ENCODE measurements at regions not wholly inside any gene's neighbourhood (a gene's known extent, or its start where the extent isn't known, plus 50 kb on each side); places are given as distances from the start of the nearest gene placed in this dataset.

- Histone ChIP-seq H3K9me3 (no peaks in the 10 kb centered on the region), H3K27me3 (ENCODE audit: insufficient read depth in 3 of 3, low read length in 2 of 3) (no peaks in the 10 kb centered on the region), H3K36me3 (ENCODE audit: insufficient read depth in 1 of 2, low read depth in 1 of 2) (no peaks in the 10 kb centered on the region), H3K27ac (no peak overlapping the region), H3K4me1 (no peaks in the 10 kb centered on the region), H3K4me3 (no peak overlapping the region)
- TF ChIP-seq CTCF (IDR thresholded peaks at IDR 0.05): no peak
- intact Hi-C loops (cut with DNase I): no loop called here
- DNase-seq (no peak), ATAC-seq (no peak)
- 90 to 97% (median 91%) methylated on average over 2 of the region's 2 CpGs for WGBS, 3 donors
These were observed 741.7 kb upstream of the CNTNAP5 start for GRCh38 chr2:123283431-123283830.

- ATAC-seq (no peak), DNase-seq (no peak)
- intact Hi-C loops (cut with DNase I): no loop called here
- H3K4me1 ChIP-seq: no peaks in the 10 kb centered on the region
- no peaks in the 10 kb centered on the region for H3K9me3 ChIP-seq
- WGBS, 3 donors: 57 to 74% (median 64%) methylated on average over 1 of the region's 1 CpG
- no peaks in the 10 kb centered on the region for H3K36me3 ChIP-seq (ENCODE audit: insufficient read depth in 1 of 2, low read depth in 1 of 2)
- H3K4me3 ChIP-seq: no peak overlapping the region
- no peak overlapping the region for H3K27ac ChIP-seq
- no peak for TF ChIP-seq CTCF (IDR thresholded peaks at IDR 0.05)
- H3K27me3 ChIP-seq (ENCODE audit: insufficient read depth in 3 of 3, low read length in 2 of 3): no peaks in the 10 kb centered on the region
These were observed 721.4 kb upstream of the CNTNAP5 start for GRCh38 chr2:123303731-123304130.
